VCaP (cell line): ENCODE measurements at regions not wholly inside any gene's neighbourhood (a gene's known extent, or its start where the extent isn't known, plus 50 kb on each side); places are given as distances from the start of the nearest gene placed in this dataset.

Source experiments
- H3K27ac ChIP-seq: fragments of 450-650 bp; 2 replicates; pipeline ENCODE4 v1.5.1; 2017
- CTCF ChIP-seq: fragments of 450-650 bp; conservative IDR thresholded peaks from 2 replicates; pipeline ENCODE4 v1.5.1; 2017; ENCODE audit warnings: mild to moderate bottlenecking, moderate library complexity

- TF ChIP-seq CTCF, result no peak
- no peak overlapping the region for H3K27ac ChIP-seq
These were observed 611.3 kb downstream of the EDEM1 start for GRCh38 chr3:5798809-5799208.

- H3K27ac ChIP-seq, result no peak overlapping the region
- peak; percentile 19; the same call in 1 of the 2 replicates for TF ChIP-seq CTCF
These were observed 611.9 kb downstream of the EDEM1 start for GRCh38 chr3:5799398-5799797.

GRCh38 chr3:5800965-5801364 lies 613.5 kb downstream of the EDEM1 start:
- no peak for TF ChIP-seq CTCF
- H3K27ac ChIP-seq, result no peak overlapping the region

GRCh38 chr3:5806192-5806591 lies 618.7 kb downstream of the EDEM1 start:
- H3K27ac ChIP-seq, result no peak overlapping the region
- peak; percentile 75 for TF ChIP-seq CTCF

- no peak for TF ChIP-seq CTCF
- no peak overlapping the region for H3K27ac ChIP-seq
These were observed 622.2 kb downstream of the EDEM1 start for GRCh38 chr3:5809586-5810246.

- no peak overlapping the region for H3K27ac ChIP-seq
- TF ChIP-seq CTCF, result no peak
These were observed 623.5 kb downstream of the EDEM1 start for GRCh38 chr3:5811016-5811415.

- no peak for TF ChIP-seq CTCF
- no peak overlapping the region for H3K27ac ChIP-seq
These were observed 626.0 kb downstream of the EDEM1 start for GRCh38 chr3:5813521-5813920.
